ENCODE measurements at regions not wholly inside any gene's neighbourhood (a gene's known extent, or its start where the extent isn't known, plus 50 kb on each side); places are given as distances from the start of the nearest gene placed in this dataset.
"Not testable (repeated sequence)": the region's sequence is repeated elsewhere in the genome, so short reads cannot be mapped to it uniquely, and the experiment has no call there.

- DNase-seq (no peak), ATAC-seq (no peak)
These were observed 105.0 kb downstream of the OTUD1 start for GRCh38 chr10:23543691-23544380.

GRCh38 chr10:23545866-23546265 is 107.0 kb downstream of the OTUD1 start:
- DNase-seq, ATAC-seq: not testable (repeated sequence)

- ATAC-seq = peak; percentile 90
- DNase-seq = no peak
These were observed 118.0 kb downstream of the OTUD1 start for GRCh38 chr10:23556727-23557440.

GRCh38 chr10:23557777-23558176 is 118.9 kb downstream of the OTUD1 start:
- ATAC-seq (no peak), DNase-seq (no peak)

GRCh38 chr10:23558361-23558799 is 119.5 kb downstream of the OTUD1 start:
- ATAC-seq (no peak), DNase-seq (no peak)

GRCh38 chr10:23568996-23569395 is 130.1 kb downstream of the OTUD1 start:
- ATAC-seq = no peak
- no peak for DNase-seq

- ATAC-seq (no peak), DNase-seq (no peak)
These were observed 133.0 kb downstream of the OTUD1 start for GRCh38 chr10:23571884-23572283.

- no peak for DNase-seq
- no peak for ATAC-seq
These were observed 143.1 kb downstream of the OTUD1 start for GRCh38 chr10:23581906-23582450.

- ATAC-seq = no peak
- no peak for DNase-seq
These were observed 145.5 kb downstream of the OTUD1 start for GRCh38 chr10:23584396-23584795.

GRCh38 chr10:23585186-23585585 is 146.3 kb downstream of the OTUD1 start:
- ATAC-seq (no peak), DNase-seq (no peak)

- DNase-seq (no peak), ATAC-seq (no peak)
These were observed 146.8 kb downstream of the OTUD1 start for GRCh38 chr10:23585666-23586065.

- not testable (repeated sequence) for ATAC-seq, DNase-seq
These were observed 156.4 kb downstream of the OTUD1 start for GRCh38 chr10:23595278-23595677.

GRCh38 chr10:23604613-23605012 is 165.7 kb downstream of the OTUD1 start:
- ATAC-seq = no peak
- DNase-seq = no peak

GRCh38 chr10:23606456-23606855 is 167.6 kb downstream of the OTUD1 start:
- ATAC-seq (no peak), DNase-seq (no peak)

- no peak for DNase-seq
- no peak for ATAC-seq
These were observed 170.1 kb downstream of the OTUD1 start for GRCh38 chr10:23608926-23609325.

- ATAC-seq (no peak), DNase-seq (no peak)
These were observed 171.9 kb downstream of the OTUD1 start for GRCh38 chr10:23610626-23611307.

GRCh38 chr10:23611308-23612029 is 172.6 kb downstream of the OTUD1 start:
- no peak for ATAC-seq

GRCh38 chr10:23613900-23614299 is 175.0 kb downstream of the OTUD1 start:
- ATAC-seq (no peak), DNase-seq (no peak)

More at GRCh38 chr10:23611308-23612029, 172.6 kb downstream of the OTUD1 start:
- DNase-seq = no peak

GRCh38 chr10:23614483-23614882 is 175.6 kb downstream of the OTUD1 start:
- ATAC-seq = no peak
- no peak for DNase-seq

GRCh38 chr10:23630376-23630775 is 191.5 kb downstream of the OTUD1 start:
- DNase-seq (no peak), ATAC-seq (no peak)

GRCh38 chr10:23630885-23631284 is 192.0 kb downstream of the OTUD1 start:
- DNase-seq (no peak), ATAC-seq (no peak)
